GM12878 (cell line): ENCODE measurements at regions not wholly inside any gene's neighbourhood (a gene's known extent, or its start where the extent isn't known, plus 50 kb on each side); places are given as distances from the start of the nearest gene placed in this dataset.

Experiments
- ATAC-seq: fragments of 200-7000 bp; cut with Tn5 transposase; 3 replicates; pipeline ENCODE4 v1.9.1; 2020; ENCODE audit warnings: mild to moderate bottlenecking, moderate library complexity
- BruUV-seq: library from RNA; stranded (reverse); fragments of 400-500 nt; replicated peaks from 2 replicates; lab custom pipeline; 2021; lab: Mats Ljungman, UMichigan
- CTCF ChIA-PET: fragments of 300-600 bp; sonication (Branson Sonifier 250); formaldehyde crosslinking; extraction: SDS; loops from one replicate; lab custom pipeline; 2021; ENCODE audit warnings: inconsistent platforms; lab: Yijun Ruan, JAX
- POLR2A ChIA-PET: fragments of 350-600 bp; formaldehyde crosslinking; extraction: SDS; loops from one replicate; lab custom pipeline; 2021; ENCODE audit warnings: inconsistent platforms; lab: Charles Lee
- RAD21 ChIA-PET: fragments of 300-600 bp; sonication (Branson Sonifier 250); formaldehyde crosslinking; loops from one replicate; lab custom pipeline; 2023; ENCODE audit warnings: antibody characterized with exemption; ENCODE audit not compliant: unreplicated experiment; lab: Charles Lee
- SMC1A ChIA-PET: fragments of 300-600 bp; sonication (Branson Sonifier 250); formaldehyde crosslinking; loops from one replicate; lab custom pipeline; 2023; ENCODE audit not compliant: unreplicated experiment, uncharacterized antibody; lab: Charles Lee
- DNase-seq: peaks from one replicate; pipeline ENCODE4 v3.0.0-alpha.2; 2011; ENCODE audit warnings: low read depth, low spot score
- FAIRE-seq: peaks from 3 replicates; lab custom pipeline; 2011; peaks lifted over from hg19 to GRCh38; lab: Jason Lieb, UNC
- H2AFZ ChIP-seq: 2 replicates; pipeline ENCODE4 v1.6.0; 2011; ENCODE audit warnings: low read depth, low read length, control low read depth; ENCODE audit not compliant: control insufficient read depth
- H3K27ac ChIP-seq: 2 replicates; pipeline ENCODE4 v1.5.1; 2011; ENCODE audit warnings: control low read depth; ENCODE audit not compliant: control insufficient read depth, insufficient read depth
- H3K27me3 ChIP-seq, 2 experiments: replicated peaks in 1 of 2; 2 replicates each; pipeline versions ENCODE4 v1.6.0 to v1.6.1; 2011; ENCODE audit warnings: low read length in 1 of 2; ENCODE audit not compliant: control insufficient read depth in 2 of 2, insufficient read depth in 2 of 2
- H3K36me3 ChIP-seq, 2 experiments: 2 replicates each; pipeline ENCODE4 v1.5.1; 2011; ENCODE audit warnings: low read length in 1 of 2; ENCODE audit not compliant: control insufficient read depth in 2 of 2, insufficient read depth in 2 of 2
- H3K4me1 ChIP-seq: 2 replicates; pipeline ENCODE4 v1.6.1; 2011; ENCODE audit warnings: mild to moderate bottlenecking, low read length, moderate library complexity, mixed read lengths; ENCODE audit not compliant: control insufficient read depth, insufficient read depth
- H3K4me2 ChIP-seq: 2 replicates; pipeline ENCODE4 v1.6.0; 2011; ENCODE audit warnings: control low read depth; ENCODE audit not compliant: control insufficient read depth, insufficient read depth
- H3K4me3 ChIP-seq: fragments of 200-600 bp; sonication (generic); 2 replicates; pipeline ENCODE4 v1.5.1; 2016
- H3K79me2 ChIP-seq: 2 replicates; pipeline ENCODE4 v1.6.0; 2011; ENCODE audit warnings: low read length; ENCODE audit not compliant: control insufficient read depth, insufficient read depth
- H3K9ac ChIP-seq: 2 replicates; pipeline ENCODE4 v1.8.0; 2011; ENCODE audit warnings: low read length, control low read depth, mixed read lengths; ENCODE audit not compliant: control insufficient read depth, insufficient read depth
- H3K9me3 ChIP-seq: replicated peaks from 3 replicates; pipeline ENCODE4 v1.5.1; 2011; ENCODE audit warnings: mild to moderate bottlenecking, low read length; ENCODE audit not compliant: control insufficient read depth, insufficient read depth
- H4K20me1 ChIP-seq: 2 replicates; pipeline ENCODE4 v1.6.0; 2011; ENCODE audit not compliant: control insufficient read depth, insufficient read depth
- CREM ChIP-seq: IDR thresholded peaks from 2 replicates; pipeline ENCODE4 v1.6.1; 2014; ENCODE audit warnings: antibody characterized with exemption, low read depth
- E4F1 ChIP-seq: fragments of 450-650 bp; IDR thresholded peaks from 2 replicates; pipeline ENCODE4 v1.6.1; 2018; ENCODE audit warnings: borderline replicate concordance, mild to moderate bottlenecking; ENCODE audit not compliant: partially characterized antibody
- FOXM1 ChIP-seq: IDR thresholded peaks from 2 replicates; pipeline ENCODE4 v1.6.1; 2012; ENCODE audit warnings: low read depth, mild to moderate bottlenecking, inconsistent platforms, low read length, moderate library complexity
- IKZF1 ChIP-seq: fragments of 450-650 bp; conservative IDR thresholded peaks from 2 replicates; pipeline ENCODE4 v1.6.1; 2017; ENCODE audit warnings: antibody characterized with exemption, mild to moderate bottlenecking
- NFXL1 ChIP-seq: fragments of 450-650 bp; IDR thresholded peaks from 2 replicates; pipeline ENCODE4 v1.6.1; 2017; ENCODE audit warnings: antibody characterized with exemption, mild to moderate bottlenecking, borderline replicate concordance
- NR2C1 ChIP-seq: fragments of 450-650 bp; IDR thresholded peaks from 2 replicates; pipeline ENCODE4 v1.6.1; 2017; ENCODE audit warnings: antibody characterized with exemption, mild to moderate bottlenecking, moderate library complexity
- ZNF217 ChIP-seq: fragments of 450-650 bp; IDR thresholded peaks from 2 replicates; pipeline ENCODE4 v1.6.1; 2017; ENCODE audit warnings: antibody characterized with exemption, mild to moderate bottlenecking
- WGBS: methylation state at CpG from one replicate; pipeline ENCODE4 v1.1.6; 2016; ENCODE audit warnings: low lambda C conversion rate; ENCODE audit not compliant: insufficient replicate concordance, insufficient coverage; ENCODE audit errors: missing lambda C conversion rate; 5-methylcytosine and 5-hydroxymethylcytosine counted together
- in situ Hi-C: fragments of 300-500 bp; cut with MboI; formaldehyde crosslinking; loops from 9 replicates; pipeline ENCODE4 v1.14.3; 2018; ENCODE audit warnings: mixed read lengths
- intact Hi-C: fragments of 100-400 bp; cut with micrococcal nuclease; formaldehyde crosslinking; loops from one replicate; pipeline ENCODE4 v1.14.2; 2022; ENCODE audit not compliant: unreplicated experiment

- H3K27ac ChIP-seq, result no peak overlapping the region
- no peak overlapping the region for H3K4me2 ChIP-seq
- H3K9me3 ChIP-seq, result no peaks in the 10 kb centered on the region; the same call in 2 of the 3 replicates
- ChIA-PET SMC1A (no interaction called here), POLR2A (no interaction called here), RAD21 (no interaction called here), CTCF (no interaction called here)
- DNase-seq, result no peak
- no peaks in the 10 kb centered on the region for H4K20me1 ChIP-seq
- no peak for FAIRE-seq
- H3K9ac ChIP-seq, result no peak overlapping the region
- H3K27me3 ChIP-seq, result no peaks in the 10 kb centered on the region
- H3K4me3 ChIP-seq, result no peak overlapping the region
- H3K4me1 ChIP-seq, result no peaks in the 10 kb centered on the region
- H3K36me3 ChIP-seq, result no peaks in the 10 kb centered on the region
- no peak for ATAC-seq
- BruUV-seq, result no TSS peak
- H2AFZ ChIP-seq, result no peak overlapping the region
- H3K79me2 ChIP-seq, result no peaks in the 10 kb centered on the region
- intact Hi-C loops (no loop called here), in situ Hi-C loops (no loop called here)
- WGBS, result 0% methylated on average over 3 of the region's 3 CpGs
- TF ChIP-seq ZNF217, result no peak
- no peak for TF ChIP-seq NR2C1
- no peak for TF ChIP-seq E4F1
- no peak for TF ChIP-seq NFXL1
- TF ChIP-seq IKZF1, result no peak
- no peak for TF ChIP-seq FOXM1
- no peak for TF ChIP-seq CREM
Measured at GRCh38 chr9:108710424-108710823, 145.4 kb downstream of the ACTL7B start.
